Keratinocyte (primary cell): ENCODE measurements at regions not wholly inside any gene's neighbourhood (a gene's known extent, or its start where the extent isn't known, plus 50 kb on each side); places are given as distances from the start of the nearest gene placed in this dataset.

Experiments
- CTCF ChIP-seq, 3 experiments: IDR thresholded peaks in 1 of 3; conservative IDR thresholded peaks in 1 of 3; optimal IDR thresholded peaks in 1 of 3; 2 replicates in 2 of 3; 3 replicates in 1 of 3; pipeline versions ENCODE3 to v1.5.1; 2011; ENCODE audit warnings: low read length in 3 of 3, mild to moderate bottlenecking in 3 of 3, moderate library complexity in 2 of 3, control low read depth in 1 of 3, inconsistent platforms in 1 of 3; ENCODE audit not compliant: insufficient read depth in 2 of 3; ENCODE audit errors: extremely low read depth in 1 of 3
- EZH2 ChIP-seq: IDR thresholded peaks from one replicate; pipeline ENCODE4 v1.6.1; 2012; ENCODE audit warnings: inconsistent platforms, mild to moderate bottlenecking, low read length, moderate library complexity

- TF ChIP-seq CTCF (optimal IDR thresholded peaks at IDR 0.05 in 1 of 3, IDR thresholded peaks at IDR 0.05 in 1 of 3, conservative IDR thresholded peaks at IDR 0.05 in 1 of 3; ENCODE audit: extremely low read depth in 1 of 3, insufficient read depth in 2 of 3, low read length in 3 of 3) = no peak
- TF ChIP-seq EZH2 = no peak
Observed at GRCh38 chr3:22977042-22977441, 226.1 kb upstream of the UBE2E2 start.
